ENCODE measurements at regions not wholly inside any gene's neighbourhood (a gene's known extent, or its start where the extent isn't known, plus 50 kb on each side); places are given as distances from the start of the nearest gene placed in this dataset.

DNA sequence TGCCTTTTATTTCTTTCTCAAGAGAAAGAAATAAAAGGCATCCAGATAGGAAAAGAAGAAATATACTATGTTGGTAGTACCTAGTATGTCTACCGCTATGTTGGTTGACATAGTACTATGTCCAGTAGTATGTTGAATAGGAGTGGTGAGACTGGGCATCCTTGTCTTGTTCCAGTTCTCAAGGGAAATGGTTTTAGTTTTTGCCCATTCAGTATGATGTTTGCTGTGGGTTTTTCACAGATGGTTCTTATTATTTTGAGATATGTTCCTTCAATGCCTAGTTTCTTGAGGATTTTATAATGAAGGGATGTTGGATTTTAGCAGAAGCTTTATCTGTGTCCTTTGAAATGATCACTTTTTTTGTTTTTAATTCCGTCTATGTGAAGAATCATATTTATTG is 53.0 kb upstream of the CSNK1A1L start:
- H3K4me3 ChIP-seq (ENCODE audit: low read length), result no peak overlapping the region
- no peak for TF ChIP-seq ZNF274 (IDR thresholded peaks at IDR 0.05; ENCODE audit: low read depth, low read length)

DNA sequence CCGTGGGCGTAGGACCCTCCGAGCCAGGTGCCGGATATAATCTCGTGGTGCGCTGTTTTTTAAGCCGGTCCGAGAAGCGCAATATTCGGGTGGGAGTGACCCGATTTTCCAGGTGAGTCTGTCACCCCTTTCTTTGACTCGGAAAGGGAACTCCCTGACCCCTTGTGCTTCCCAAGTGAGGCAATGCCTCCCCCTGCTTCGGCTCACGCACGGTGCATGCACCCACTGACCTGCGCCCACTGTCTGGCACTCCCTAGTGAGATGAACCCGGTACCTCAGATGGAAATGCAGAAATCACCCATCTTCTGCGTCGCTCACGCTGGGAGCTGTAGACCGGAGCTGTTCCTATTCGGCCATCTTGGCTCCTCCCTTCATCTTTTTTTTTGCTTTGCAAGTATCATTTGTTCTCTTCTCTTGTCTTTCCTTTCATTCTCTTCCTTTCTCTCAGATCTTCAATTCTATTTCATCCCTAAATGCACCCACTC is 50.2 kb upstream of the CSNK1A1L start:
- peak overlapping the region; percentile 34; the same call in 1 of the 2 replicates for H3K4me3 ChIP-seq (ENCODE audit: low read length)

All from GM08714 (cell line).